GM12874 (cell line): ENCODE measurements at regions not wholly inside any gene's neighbourhood (a gene's known extent, or its start where the extent isn't known, plus 50 kb on each side); places are given as distances from the start of the nearest gene placed in this dataset.

Experiments
- TF ChIP-seq, protein P1 (sequence below): IDR thresholded peaks from 2 replicates; pipeline ENCODE4 v1.5.1; 2011; ENCODE audit warnings: low read depth, mild to moderate bottlenecking, control low read depth, low read length, moderate library complexity; ENCODE audit not compliant: insufficient read depth

DNA sequence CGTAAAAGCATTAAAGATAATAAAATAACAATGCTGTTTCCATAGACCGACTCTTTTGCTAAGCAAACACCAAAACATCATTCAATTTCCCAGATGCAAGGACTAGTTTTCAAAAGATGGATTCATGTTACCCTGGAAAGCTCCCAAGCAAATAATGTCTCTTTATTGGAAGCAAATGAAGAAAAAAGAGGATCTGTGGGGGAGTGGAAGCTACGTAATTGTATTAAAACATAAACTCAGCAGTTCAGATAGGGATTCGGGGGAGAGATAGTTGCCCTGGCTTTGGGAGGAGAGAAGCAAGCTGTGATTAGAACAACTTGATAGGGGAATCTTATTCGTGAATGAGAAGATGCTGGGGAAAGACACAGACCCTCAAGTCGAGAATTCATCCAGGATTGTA, 491.0 kb upstream of the CLINT1 start:
- TF ChIP-seq, protein P1, sequence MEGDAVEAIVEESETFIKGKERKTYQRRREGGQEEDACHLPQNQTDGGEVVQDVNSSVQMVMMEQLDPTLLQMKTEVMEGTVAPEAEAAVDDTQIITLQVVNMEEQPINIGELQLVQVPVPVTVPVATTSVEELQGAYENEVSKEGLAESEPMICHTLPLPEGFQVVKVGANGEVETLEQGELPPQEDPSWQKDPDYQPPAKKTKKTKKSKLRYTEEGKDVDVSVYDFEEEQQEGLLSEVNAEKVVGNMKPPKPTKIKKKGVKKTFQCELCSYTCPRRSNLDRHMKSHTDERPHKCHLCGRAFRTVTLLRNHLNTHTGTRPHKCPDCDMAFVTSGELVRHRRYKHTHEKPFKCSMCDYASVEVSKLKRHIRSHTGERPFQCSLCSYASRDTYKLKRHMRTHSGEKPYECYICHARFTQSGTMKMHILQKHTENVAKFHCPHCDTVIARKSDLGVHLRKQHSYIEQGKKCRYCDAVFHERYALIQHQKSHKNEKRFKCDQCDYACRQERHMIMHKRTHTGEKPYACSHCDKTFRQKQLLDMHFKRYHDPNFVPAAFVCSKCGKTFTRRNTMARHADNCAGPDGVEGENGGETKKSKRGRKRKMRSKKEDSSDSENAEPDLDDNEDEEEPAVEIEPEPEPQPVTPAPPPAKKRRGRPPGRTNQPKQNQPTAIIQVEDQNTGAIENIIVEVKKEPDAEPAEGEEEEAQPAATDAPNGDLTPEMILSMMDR: no peak

DNA sequence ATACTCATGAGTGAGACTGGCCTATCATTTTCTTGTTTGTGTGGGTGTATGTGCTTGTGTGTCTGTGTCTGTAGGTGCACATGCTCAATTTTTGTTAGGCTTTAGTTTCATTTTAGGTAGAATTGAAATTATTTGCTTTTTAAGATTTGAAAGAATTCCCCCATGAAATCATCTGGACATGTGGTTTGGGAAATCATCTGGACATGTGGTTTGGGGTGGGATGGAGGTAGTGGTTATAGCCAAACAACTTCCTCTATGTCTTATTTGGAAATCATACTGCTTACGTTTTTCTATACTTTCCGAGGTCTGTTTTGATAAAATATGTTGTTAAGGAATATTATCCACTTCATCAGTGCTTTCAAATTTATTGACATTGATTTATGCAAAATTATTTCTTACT, 485.4 kb upstream of the CLINT1 start:
- TF ChIP-seq, protein P1: no peak

GRCh38 chr5:158340608-158341007, 481.7 kb upstream of the CLINT1 start:
- TF ChIP-seq, protein P1: no peak

GRCh38 chr5:158326256-158326655, 467.3 kb upstream of the CLINT1 start:
- TF ChIP-seq, protein P1: no peak

GRCh38 chr5:158324236-158324635, 465.3 kb upstream of the CLINT1 start:
- TF ChIP-seq, protein P1: no peak

- TF ChIP-seq, protein P1: no peak
Measured at GRCh38 chr5:158322620-158323019, 463.7 kb upstream of the CLINT1 start.

- TF ChIP-seq, protein P1: no peak
Measured at GRCh38 chr5:158320934-158321333, 462.0 kb upstream of the CLINT1 start.
